Stimulated activated CD4-positive, alpha-beta T cell treated with anti-CD3 and anti-CD28 coated beads, Interleukin-15, amount 100 ng/mL, for 24 hours (primary cell): ENCODE measurements at regions not wholly inside any gene's neighbourhood (a gene's known extent, or its start where the extent isn't known, plus 50 kb on each side); places are given as distances from the start of the nearest gene placed in this dataset.

ENCODE experiments used
- DNase-seq: peaks from one replicate; pipeline ENCODE4 v3.0.0-alpha.2; 2020

GRCh38 chr20:52768694-52769093 lies 203.5 kb upstream of the TSHZ2 start:
- no peak for DNase-seq

- no peak for DNase-seq
These were observed 205.3 kb upstream of the TSHZ2 start for GRCh38 chr20:52766645-52767435.

GRCh38 chr20:52763321-52763853 lies 208.8 kb upstream of the TSHZ2 start:
- no peak for DNase-seq

GRCh38 chr20:52761867-52762266 lies 210.3 kb upstream of the TSHZ2 start:
- no peak for DNase-seq

GRCh38 chr20:52760791-52761190 lies 211.4 kb upstream of the TSHZ2 start:
- DNase-seq: no peak

- DNase-seq: no peak
These were observed 214.7 kb upstream of the TSHZ2 start for GRCh38 chr20:52757411-52757810.

- DNase-seq: no peak
These were observed 216.4 kb upstream of the TSHZ2 start for GRCh38 chr20:52755744-52756143.

- DNase-seq: no peak
These were observed 217.8 kb upstream of the TSHZ2 start for GRCh38 chr20:52754366-52754765.

- DNase-seq: no peak
These were observed 220.1 kb upstream of the TSHZ2 start for GRCh38 chr20:52752023-52752422.

- no peak for DNase-seq
These were observed 220.6 kb upstream of the TSHZ2 start for GRCh38 chr20:52751571-52751970.

- no peak for DNase-seq
These were observed 222.2 kb upstream of the TSHZ2 start for GRCh38 chr20:52749938-52750337.

GRCh38 chr20:52748990-52749389 lies 223.2 kb upstream of the TSHZ2 start:
- DNase-seq: no peak

GRCh38 chr20:52748285-52748932 lies 223.7 kb upstream of the TSHZ2 start:
- DNase-seq: no peak

GRCh38 chr20:52747845-52748284 lies 224.3 kb upstream of the TSHZ2 start:
- no peak for DNase-seq

GRCh38 chr20:52746770-52747169 lies 225.4 kb upstream of the TSHZ2 start:
- no peak for DNase-seq

GRCh38 chr20:52746190-52746589 lies 226.0 kb upstream of the TSHZ2 start:
- no peak for DNase-seq

- DNase-seq: no peak
These were observed 227.7 kb upstream of the TSHZ2 start for GRCh38 chr20:52744441-52744840.

- no peak for DNase-seq
These were observed 234.1 kb upstream of the TSHZ2 start for GRCh38 chr20:52738081-52738480.

- no peak for DNase-seq
These were observed 235.7 kb upstream of the TSHZ2 start for GRCh38 chr20:52736507-52736906.

GRCh38 chr20:52731093-52731492 lies 241.1 kb upstream of the TSHZ2 start:
- DNase-seq: no peak

- DNase-seq: no peak
These were observed 244.3 kb upstream of the TSHZ2 start for GRCh38 chr20:52727740-52728456.

GRCh38 chr20:52724541-52724940 lies 247.6 kb upstream of the TSHZ2 start:
- no peak for DNase-seq

GRCh38 chr20:52722926-52723688 lies 249.1 kb upstream of the TSHZ2 start:
- no peak for DNase-seq
